Endodermal cell (in vitro differentiated cells): ENCODE measurements at regions not wholly inside any gene's neighbourhood (a gene's known extent, or its start where the extent isn't known, plus 50 kb on each side); places are given as distances from the start of the nearest gene placed in this dataset.

Experiments used
- DNase-seq: peaks from one replicate; pipeline ENCODE4 v3.0.0-alpha.2; 2017
- H3K27ac ChIP-seq: 2 replicates; pipeline ENCODE4 v1.5.1; 2013; ENCODE audit warnings: mild to moderate bottlenecking, low read depth, low read length, moderate library complexity
- H3K27me3 ChIP-seq: 2 replicates; pipeline ENCODE4 v1.6.1; 2013; ENCODE audit warnings: mild to moderate bottlenecking, low read length, moderate library complexity; ENCODE audit not compliant: insufficient read depth, control insufficient read depth, poor library complexity, severe bottlenecking
- H3K36me3 ChIP-seq: 2 replicates; pipeline ENCODE4 v1.7.0; 2013; ENCODE audit warnings: mild to moderate bottlenecking, low read length, moderate library complexity; ENCODE audit not compliant: control insufficient read depth, insufficient read depth
- H3K4me1 ChIP-seq: one replicate; pipeline ENCODE4 v1.7.0; 2013; ENCODE audit warnings: low read length; ENCODE audit not compliant: control insufficient read depth, insufficient read depth
- H3K4me3 ChIP-seq: 2 replicates; pipeline ENCODE4 v1.5.1; 2013; ENCODE audit warnings: mild to moderate bottlenecking, low read length, moderate library complexity
- H3K9ac ChIP-seq: 2 replicates; pipeline ENCODE4 v1.6.1; 2013; ENCODE audit warnings: mild to moderate bottlenecking, low read length, moderate library complexity; ENCODE audit not compliant: poor library complexity, severe bottlenecking; ENCODE audit errors: extremely low read depth
- H3K9me3 ChIP-seq: 2 replicates; pipeline ENCODE4 v1.6.1; 2013; ENCODE audit warnings: mild to moderate bottlenecking, low read length, moderate library complexity; ENCODE audit not compliant: control insufficient read depth
- H3K27ac Mint-ChIP-seq: 2 replicates; pipeline ENCODE4 v1.8.0; 2020; ENCODE audit warnings: mixed read lengths
- H3K27me3 Mint-ChIP-seq: 2 replicates; pipeline ENCODE4 v1.8.0; 2021; ENCODE audit warnings: mild to moderate bottlenecking, mixed read lengths; ENCODE audit not compliant: insufficient read depth
- H3K36me3 Mint-ChIP-seq: 2 replicates; pipeline ENCODE4 v1.8.0; 2020; ENCODE audit warnings: low read depth, mixed read lengths
- H3K4me1 Mint-ChIP-seq: 2 replicates; pipeline ENCODE4 v1.8.0; 2020; ENCODE audit warnings: mixed read lengths
- H3K4me3 Mint-ChIP-seq: 2 replicates; pipeline ENCODE4 v1.8.0; 2020; ENCODE audit warnings: mild to moderate bottlenecking, moderate library complexity, mixed read lengths
- H3K9me3 Mint-ChIP-seq: 2 replicates; pipeline ENCODE4 v1.8.0; 2020; ENCODE audit warnings: mild to moderate bottlenecking, mixed read lengths
- CTCF ChIP-seq: fragments of 200-600 bp; sonication (generic); conservative IDR thresholded peaks from 2 replicates; pipeline ENCODE4 v1.5.0; 2021; ENCODE audit warnings: antibody characterized with exemption, mild to moderate bottlenecking
- WGBS, 2 experiments: methylation state at CpG; one replicate each; pipeline versions ENCODE4 v1.1.5 to v1.1.7; 2013; ENCODE audit warnings: missing lambda C conversion rate in 2 of 2, mixed read lengths in 1 of 2; ENCODE audit not compliant: insufficient coverage in 1 of 2, insufficient read length in 1 of 2; 5-methylcytosine and 5-hydroxymethylcytosine counted together

DNA sequence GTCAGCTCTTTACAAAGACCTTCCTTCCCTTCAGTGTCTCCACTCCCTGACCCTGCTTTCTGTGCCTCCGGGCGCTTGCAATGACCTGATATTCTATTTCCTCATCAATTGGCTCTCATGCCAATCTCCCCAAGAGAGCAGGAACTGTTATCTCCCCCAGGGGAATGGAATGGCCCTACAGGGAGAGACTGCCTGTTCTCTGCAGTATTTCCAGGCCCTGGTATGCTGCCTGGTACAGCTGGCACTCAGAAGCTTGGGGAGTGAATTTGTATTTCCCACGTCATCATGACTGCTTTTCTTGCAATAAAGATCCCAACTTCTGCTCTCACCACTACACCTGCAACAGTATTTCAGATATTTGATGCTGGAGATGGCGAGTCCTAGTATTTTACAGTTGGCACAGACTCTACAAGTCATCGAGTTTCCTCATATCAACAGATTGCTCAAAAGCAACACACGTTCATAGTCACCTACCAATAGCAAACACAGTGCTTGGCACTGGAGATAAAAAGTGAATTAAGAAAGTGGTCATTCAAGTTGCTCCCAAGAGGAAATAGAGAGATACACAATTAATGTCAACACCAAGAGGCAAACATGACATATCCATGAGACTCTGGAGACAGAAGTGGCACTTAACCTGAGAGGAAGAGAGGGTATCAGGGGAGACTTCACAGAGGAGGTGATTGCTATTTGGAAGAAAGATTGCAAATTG, 90.5 kb upstream of the EGFL6 start:
- no peaks in the 10 kb centered on the region for H3K36me3 ChIP-seq
- Mint-ChIP-seq H3K4me1 (no peaks in the 10 kb centered on the region), H3K36me3 (peaks cover 1% of the 10 kb centered on the region), H3K4me3 (no peak overlapping the region), H3K9me3 (peaks cover 67% of the 10 kb centered on the region), H3K27me3 (no peaks in the 10 kb centered on the region), H3K27ac (no peak overlapping the region)
- H3K4me1 ChIP-seq, result no peaks in the 10 kb centered on the region
- no peak overlapping the region for H3K9ac ChIP-seq
- H3K27ac ChIP-seq, result no peak overlapping the region
- DNase-seq, result no peak
- 88 to 92% methylated on average over 2 to 4 of the region's 6 CpGs for WGBS, 2 experiments
- TF ChIP-seq CTCF, result no peak
- H3K4me3 ChIP-seq, result no peak overlapping the region
- no peaks in the 10 kb centered on the region for H3K9me3 ChIP-seq
- no peaks in the 10 kb centered on the region for H3K27me3 ChIP-seq

DNA sequence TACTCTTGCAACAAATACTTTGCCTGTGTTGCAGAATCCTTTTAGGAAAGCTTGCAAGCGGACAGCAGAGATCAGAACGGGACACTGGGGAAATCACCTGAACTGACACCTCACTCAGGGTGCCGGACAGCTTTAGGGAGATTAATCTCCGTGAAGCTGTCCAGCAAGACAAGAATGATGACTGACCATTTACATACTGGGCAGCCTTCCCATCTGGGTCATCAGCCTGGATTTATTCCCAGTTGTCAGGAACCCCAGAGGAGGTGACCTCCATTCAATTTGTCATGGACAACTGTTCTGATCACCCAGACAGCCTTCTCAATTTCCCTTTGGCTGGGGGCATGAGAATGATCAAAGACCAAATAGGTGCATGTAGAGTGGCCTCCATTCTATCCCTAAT, 93.0 kb upstream of the EGFL6 start:
- 78 to 89% methylated on average over 4 of the region's 4 CpGs for WGBS, 2 experiments
- Histone ChIP-seq H3K9me3 (no peaks in the 10 kb centered on the region), H3K4me3 (no peak overlapping the region), H3K9ac (no peak overlapping the region), H3K4me1 (no peaks in the 10 kb centered on the region), H3K27me3 (no peaks in the 10 kb centered on the region), H3K27ac (no peak overlapping the region), H3K36me3 (no peaks in the 10 kb centered on the region)
- no peak for DNase-seq
- TF ChIP-seq CTCF, result no peak
- Mint-ChIP-seq H3K4me1 (no peaks in the 10 kb centered on the region), H3K36me3 (peaks cover 1% of the 10 kb centered on the region), H3K27ac (no peak overlapping the region), H3K4me3 (no peak overlapping the region), H3K9me3 (peaks cover 69% of the 10 kb centered on the region), H3K27me3 (no peaks in the 10 kb centered on the region)

GRCh38 chrX:13474164-13474516, 95.3 kb upstream of the EGFL6 start:
- Mint-ChIP-seq H3K4me1 (no peaks in the 10 kb centered on the region), H3K9me3 (peaks cover 56% of the 10 kb centered on the region), H3K27ac (no peak overlapping the region), H3K4me3 (no peak overlapping the region), H3K36me3 (no peaks in the 10 kb centered on the region), H3K27me3 (no peaks in the 10 kb centered on the region)
- no peak for TF ChIP-seq CTCF
- WGBS, 2 experiments, result 92 to 100% methylated on average over 1 to 4 of the region's 4 CpGs
- no peak overlapping the region for H3K9ac ChIP-seq
- no peaks in the 10 kb centered on the region for H3K36me3 ChIP-seq
- peak overlapping the region; percentile 63 for H3K27ac ChIP-seq
- H3K4me3 ChIP-seq, result no peak overlapping the region
- H3K27me3 ChIP-seq, result no peaks in the 10 kb centered on the region
- H3K4me1 ChIP-seq, result no peaks in the 10 kb centered on the region
- H3K9me3 ChIP-seq, result no peaks in the 10 kb centered on the region
- no peak for DNase-seq
